Right lobe of liver (tissue), 4 donors: ENCODE measurements at regions not wholly inside any gene's neighbourhood (a gene's known extent, or its start where the extent isn't known, plus 50 kb on each side); places are given as distances from the start of the nearest gene placed in this dataset.

ENCODE experiments used
- POLR2A ChIP-seq: fragments of 450-650 bp; IDR thresholded peaks from one replicate; pipeline ENCODE4 v1.6.1; 2017; ENCODE audit warnings: antibody characterized with exemption, mild to moderate bottlenecking
- TF ChIP-seq, protein P1 (sequence below), 4 donors: fragments of 200-600 bp in 3 of 4; fragments of 450-650 bp in 1 of 4; IDR thresholded peaks; one replicate each; pipeline versions ENCODE4 v1.5.1 to v1.8.0; 2016 to 2022; ENCODE audit warnings: antibody characterized with exemption in 4 of 4, mild to moderate bottlenecking in 2 of 4
- donor health status: DM: no; HTN: no; CAD: no.
- donor health status: DM: no; HTN: no; CAD: no.
- donor health status: DM: no; HTN: yes; CAD: no.

DNA sequence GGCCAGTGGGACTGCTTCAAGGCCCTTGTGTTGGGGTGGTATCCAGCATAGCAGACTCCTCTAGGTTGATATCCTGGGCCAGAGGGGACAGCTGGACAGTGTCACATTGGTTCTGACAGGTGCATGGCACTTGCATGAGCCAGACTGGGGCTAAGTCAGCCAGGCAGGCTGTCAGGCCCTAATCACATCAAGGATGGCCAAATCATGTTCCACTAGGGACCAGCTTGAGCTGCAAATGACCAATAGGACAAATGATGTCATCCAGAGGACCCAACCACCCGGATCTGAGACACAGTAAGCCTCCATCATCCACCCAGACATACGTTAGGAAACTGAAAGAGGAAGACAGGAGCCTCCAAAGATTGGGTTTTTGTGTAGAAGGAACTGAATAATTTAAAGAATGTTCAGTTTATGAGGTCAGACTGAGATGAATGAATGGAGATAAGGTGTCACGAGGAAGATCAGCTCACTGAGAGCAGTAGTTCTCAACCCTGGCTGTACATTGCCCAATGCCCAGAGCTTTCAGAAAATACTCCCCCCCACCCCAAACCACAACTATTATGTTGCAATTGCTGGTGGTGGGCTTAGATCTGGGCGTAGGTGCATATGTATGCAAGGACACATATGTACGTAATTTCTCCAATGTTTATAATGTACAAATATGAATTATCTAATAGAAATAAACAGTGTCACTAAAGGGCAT, 75.2 kb upstream of the INHBA start:
- TF ChIP-seq, protein P1, sequence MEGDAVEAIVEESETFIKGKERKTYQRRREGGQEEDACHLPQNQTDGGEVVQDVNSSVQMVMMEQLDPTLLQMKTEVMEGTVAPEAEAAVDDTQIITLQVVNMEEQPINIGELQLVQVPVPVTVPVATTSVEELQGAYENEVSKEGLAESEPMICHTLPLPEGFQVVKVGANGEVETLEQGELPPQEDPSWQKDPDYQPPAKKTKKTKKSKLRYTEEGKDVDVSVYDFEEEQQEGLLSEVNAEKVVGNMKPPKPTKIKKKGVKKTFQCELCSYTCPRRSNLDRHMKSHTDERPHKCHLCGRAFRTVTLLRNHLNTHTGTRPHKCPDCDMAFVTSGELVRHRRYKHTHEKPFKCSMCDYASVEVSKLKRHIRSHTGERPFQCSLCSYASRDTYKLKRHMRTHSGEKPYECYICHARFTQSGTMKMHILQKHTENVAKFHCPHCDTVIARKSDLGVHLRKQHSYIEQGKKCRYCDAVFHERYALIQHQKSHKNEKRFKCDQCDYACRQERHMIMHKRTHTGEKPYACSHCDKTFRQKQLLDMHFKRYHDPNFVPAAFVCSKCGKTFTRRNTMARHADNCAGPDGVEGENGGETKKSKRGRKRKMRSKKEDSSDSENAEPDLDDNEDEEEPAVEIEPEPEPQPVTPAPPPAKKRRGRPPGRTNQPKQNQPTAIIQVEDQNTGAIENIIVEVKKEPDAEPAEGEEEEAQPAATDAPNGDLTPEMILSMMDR (IDR thresholded peaks at IDR 0.05): no peak
- TF ChIP-seq POLR2A: no peak
